Neural cell (in vitro differentiated cells): ENCODE measurements at regions not wholly inside any gene's neighbourhood (a gene's known extent, or its start where the extent isn't known, plus 50 kb on each side); places are given as distances from the start of the nearest gene placed in this dataset.

Experiments
- H2AFZ ChIP-seq: fragments of 200-600, 300-800 bp; sonication (generic), shearing (Covaris generic); 2 replicates; pipeline ENCODE4 v1.6.0; 2014; ENCODE audit warnings: low read depth, mild to moderate bottlenecking, antibody characterized with exemption, low read length, moderate library complexity
- H3F3A ChIP-seq: fragments of 200-600 bp; shearing (Covaris generic); 2 replicates; pipeline ENCODE4 v1.6.1; 2016; ENCODE audit warnings: mild to moderate bottlenecking, moderate library complexity, mixed read lengths, antibody characterized with exemption, low read length; ENCODE audit not compliant: insufficient read depth, poor library complexity, severe bottlenecking
- H3K27ac ChIP-seq: fragments of 200-600, 300-800 bp; sonication (generic), shearing (Covaris generic); 2 replicates; pipeline ENCODE4 v1.5.1; 2014; ENCODE audit warnings: mild to moderate bottlenecking, low read length, moderate library complexity
- H3K27me3 ChIP-seq: fragments of 300-800, 200-600 bp; sonication (generic), shearing (Covaris generic); 2 replicates; pipeline ENCODE4 v1.6.0; 2014; ENCODE audit warnings: mild to moderate bottlenecking, low read depth, low read length, moderate library complexity; ENCODE audit not compliant: insufficient read depth
- H3K36me3 ChIP-seq: fragments of 300-800, 200-600 bp; sonication (generic), shearing (Covaris generic); 2 replicates; pipeline ENCODE4 v1.5.1; 2014; ENCODE audit warnings: mild to moderate bottlenecking, antibody characterized with exemption, low read length, moderate library complexity; ENCODE audit not compliant: insufficient read depth
- H3K4me2 ChIP-seq: fragments of 300-800, 200-600 bp; sonication (generic), shearing (Covaris generic); 2 replicates; pipeline ENCODE4 v1.6.0; 2014; ENCODE audit warnings: mild to moderate bottlenecking, low read length
- H3K4me3 ChIP-seq: fragments of 300-800, 200-600 bp; sonication (generic), shearing (Covaris generic); 2 replicates; pipeline ENCODE4 v1.5.1; 2014; ENCODE audit warnings: mild to moderate bottlenecking, low read length, moderate library complexity
- H3K79me2 ChIP-seq: fragments of 200-600 bp; shearing (Covaris generic); replicated peaks from 2 replicates; pipeline ENCODE4 v1.6.0; 2014; ENCODE audit warnings: mild to moderate bottlenecking, low read length, moderate library complexity; ENCODE audit not compliant: insufficient read depth
- H3K9ac ChIP-seq: fragments of 300-800, 200-600 bp; sonication (generic), shearing (Covaris generic); 2 replicates; pipeline ENCODE4 v1.6.1; 2016; ENCODE audit warnings: mild to moderate bottlenecking, low read length, mixed read lengths
- H3K9me2 ChIP-seq: fragments of 200-600 bp; shearing (Covaris generic); 2 replicates; pipeline ENCODE4 v1.6.1; 2016; ENCODE audit warnings: mild to moderate bottlenecking, low read length, mixed read lengths; ENCODE audit not compliant: insufficient read depth
- H3K9me3 ChIP-seq: fragments of 200-600, 300-800 bp; sonication (generic), shearing (Covaris generic); 2 replicates; pipeline ENCODE4 v1.6.1; 2016; ENCODE audit warnings: mild to moderate bottlenecking, mixed run types, low read length, moderate library complexity, mixed read lengths
- H4K20me1 ChIP-seq: fragments of 200-600 bp; shearing (Covaris generic); 2 replicates; pipeline ENCODE4 v1.6.1; 2016; ENCODE audit warnings: mild to moderate bottlenecking, mixed run types; ENCODE audit not compliant: insufficient read depth
- CTCF ChIP-seq: fragments of 450-650 bp; IDR thresholded peaks from 2 replicates; pipeline ENCODE4 v1.5.1; 2014; ENCODE audit warnings: antibody characterized with exemption, mild to moderate bottlenecking, moderate library complexity; ENCODE audit not compliant: poor library complexity, severe bottlenecking
- EP300 ChIP-seq: fragments of 450-650 bp; conservative IDR thresholded peaks from 2 replicates; pipeline ENCODE4 v1.6.1; 2014; ENCODE audit warnings: antibody characterized with exemption, mild to moderate bottlenecking, moderate library complexity; ENCODE audit not compliant: poor library complexity, severe bottlenecking
- EZH2 ChIP-seq: fragments of 200-600, 300-800 bp; shearing (Covaris generic), sonication (generic); IDR thresholded peaks from 2 replicates; pipeline ENCODE4 v1.6.1; 2014; ENCODE audit warnings: antibody characterized with exemption, low read length, borderline replicate concordance, mild to moderate bottlenecking; ENCODE audit not compliant: insufficient read depth, poor library complexity, severe bottlenecking
- MXI1 ChIP-seq: fragments of 450-650 bp; conservative IDR thresholded peaks from 2 replicates; pipeline ENCODE4 v1.6.1; 2014; ENCODE audit warnings: antibody characterized with exemption, mild to moderate bottlenecking; ENCODE audit not compliant: poor library complexity, severe bottlenecking
- POLR2AphosphoS5 ChIP-seq: IDR thresholded peaks from 2 replicates; pipeline ENCODE4 v1.6.1; 2012
- RAD21 ChIP-seq: fragments of 450-650 bp; conservative IDR thresholded peaks from 2 replicates; pipeline ENCODE4 v1.6.1; 2014; ENCODE audit warnings: antibody characterized with exemption, mild to moderate bottlenecking, moderate library complexity
- REST ChIP-seq: IDR thresholded peaks from 2 replicates; pipeline ENCODE4 v1.6.1; 2012; ENCODE audit warnings: borderline replicate concordance
- SMC3 ChIP-seq: fragments of 450-650 bp; conservative IDR thresholded peaks from 2 replicates; pipeline ENCODE4 v1.6.1; 2014; ENCODE audit warnings: antibody characterized with exemption, mild to moderate bottlenecking, moderate library complexity; ENCODE audit not compliant: poor library complexity
- TAF1 ChIP-seq: IDR thresholded peaks from 2 replicates; pipeline ENCODE4 v1.6.1; 2012; ENCODE audit warnings: low read depth

GRCh38 chr20:60759651-60760050, 492.4 kb upstream of the CDH4 start:
- no peaks in the 10 kb centered on the region for H3K27me3 ChIP-seq
- H3K9me3 ChIP-seq, result no peaks in the 10 kb centered on the region
- no peaks in the 10 kb centered on the region for H3K9me2 ChIP-seq
- no peak overlapping the region for H2AFZ ChIP-seq
- H3K9ac ChIP-seq, result no peak overlapping the region
- H3K4me3 ChIP-seq, result no peak overlapping the region
- no peak overlapping the region for H3K27ac ChIP-seq
- H3F3A ChIP-seq, result no peaks in the 10 kb centered on the region
- TF ChIP-seq RAD21 (no peak), MXI1 (no peak)
- no peaks in the 10 kb centered on the region for H3K36me3 ChIP-seq
- no peaks in the 10 kb centered on the region for H4K20me1 ChIP-seq
- no peaks in the 10 kb centered on the region for H3K79me2 ChIP-seq
- H3K4me2 ChIP-seq, result no peak overlapping the region

- no peaks in the 10 kb centered on the region for H3K27me3 ChIP-seq
- H3K36me3 ChIP-seq, result no peaks in the 10 kb centered on the region
- H3K27ac ChIP-seq, result no peak overlapping the region
- H3K9me3 ChIP-seq, result no peaks in the 10 kb centered on the region
- no peaks in the 10 kb centered on the region for H3F3A ChIP-seq
- no peak overlapping the region for H2AFZ ChIP-seq
- no peak overlapping the region for H3K4me2 ChIP-seq
- TF ChIP-seq EP300, result no peak
- TF ChIP-seq CTCF, result no peak
- TF ChIP-seq SMC3, result no peak
- TF ChIP-seq REST, result no peak
- no peak for TF ChIP-seq RAD21
- no peak for TF ChIP-seq POLR2AphosphoS5
- no peak for TF ChIP-seq TAF1
- TF ChIP-seq MXI1, result no peak
- H3K9ac ChIP-seq, result no peak overlapping the region
- no peaks in the 10 kb centered on the region for H3K79me2 ChIP-seq
- H4K20me1 ChIP-seq, result no peaks in the 10 kb centered on the region
- H3K4me3 ChIP-seq, result no peak overlapping the region
- H3K9me2 ChIP-seq, result no peaks in the 10 kb centered on the region
Measured at GRCh38 chr20:60760256-60761000, 491.6 kb upstream of the CDH4 start.

- H3K79me2 ChIP-seq, result no peaks in the 10 kb centered on the region
- no peak for TF ChIP-seq CTCF
- no peak for TF ChIP-seq EZH2
- TF ChIP-seq EP300, result no peak
- no peak for TF ChIP-seq SMC3
- no peak for TF ChIP-seq MXI1
- no peak for TF ChIP-seq TAF1
- no peak for TF ChIP-seq RAD21
- no peak for TF ChIP-seq REST
- no peak for TF ChIP-seq POLR2AphosphoS5
Measured at GRCh38 chr20:60761056-60761455, 491.0 kb upstream of the CDH4 start.

More at GRCh38 chr20:60761056-60761455, 491.0 kb upstream of the CDH4 start:
- Histone ChIP-seq H3K9ac (no peak overlapping the region), H3K27me3 (no peaks in the 10 kb centered on the region), H3K9me2 (no peaks in the 10 kb centered on the region), H3K27ac (no peak overlapping the region), H2AFZ (no peak overlapping the region), H4K20me1 (no peaks in the 10 kb centered on the region), H3K9me3 (no peaks in the 10 kb centered on the region), H3K36me3 (no peaks in the 10 kb centered on the region), H3F3A (no peaks in the 10 kb centered on the region), H3K4me3 (no peak overlapping the region), H3K4me2 (no peak overlapping the region)
